Epithelial cell of esophagus (primary cell): ENCODE measurements at regions not wholly inside any gene's neighbourhood (a gene's known extent, or its start where the extent isn't known, plus 50 kb on each side); places are given as distances from the start of the nearest gene placed in this dataset.

Experiments used
- DNase-seq: peaks from one replicate; pipeline ENCODE4 v3.0.0; 2010; ENCODE audit warnings: low read depth
- H3K4me3 ChIP-seq: 2 replicates; pipeline ENCODE4 v1.5.1; 2011; ENCODE audit warnings: mild to moderate bottlenecking, low read length, control low read depth
- CTCF ChIP-seq: IDR thresholded peaks from 2 replicates; pipeline ENCODE4 v1.5.1; 2011; ENCODE audit warnings: low read depth, mild to moderate bottlenecking, low read length, control low read depth, inconsistent platforms; ENCODE audit not compliant: insufficient read depth; ENCODE audit errors: missing control alignments

GRCh38 chr2:147442816-147443215, 402.0 kb upstream of the ACVR2A start:
- no peak for TF ChIP-seq CTCF
- DNase-seq = no peak
- H3K4me3 ChIP-seq = no peak overlapping the region

- DNase-seq = no peak
- no peak for TF ChIP-seq CTCF
- no peak overlapping the region for H3K4me3 ChIP-seq
Measured at GRCh38 chr2:147441182-147441581, 403.6 kb upstream of the ACVR2A start.

- no peak overlapping the region for H3K4me3 ChIP-seq
- no peak for TF ChIP-seq CTCF
- no peak for DNase-seq
Measured at GRCh38 chr2:147440734-147441133, 404.1 kb upstream of the ACVR2A start.

GRCh38 chr2:147439986-147440385, 404.8 kb upstream of the ACVR2A start:
- no peak for TF ChIP-seq CTCF
- H3K4me3 ChIP-seq = no peak overlapping the region
- DNase-seq = no peak

- no peak for DNase-seq
- H3K4me3 ChIP-seq = no peak overlapping the region
- TF ChIP-seq CTCF = no peak
Measured at GRCh38 chr2:147438882-147439281, 405.9 kb upstream of the ACVR2A start.

- no peak for TF ChIP-seq CTCF
- H3K4me3 ChIP-seq = no peak overlapping the region
- DNase-seq = no peak
Measured at GRCh38 chr2:147433822-147434221, 411.0 kb upstream of the ACVR2A start.

- TF ChIP-seq CTCF = no peak
- no peak overlapping the region for H3K4me3 ChIP-seq
- DNase-seq = no peak
Measured at GRCh38 chr2:147430408-147430807, 414.4 kb upstream of the ACVR2A start.
